GM18502 (cell line): ENCODE measurements at regions not wholly inside any gene's neighbourhood (a gene's known extent, or its start where the extent isn't known, plus 50 kb on each side); places are given as distances from the start of the nearest gene placed in this dataset.
"Not testable (repeated sequence)": the region's sequence is repeated elsewhere in the genome, so short reads cannot be mapped to it uniquely, and the experiment has no call there.

ENCODE experiments used
- ATAC-seq: cut with Tn5 transposase; IDR thresholded peaks from one replicate; pipeline ENCODE4 v1.9.1; 2021; ENCODE audit warnings: mild to moderate bottlenecking; ENCODE audit not compliant: unreplicated experiment, poor library complexity

DNA sequence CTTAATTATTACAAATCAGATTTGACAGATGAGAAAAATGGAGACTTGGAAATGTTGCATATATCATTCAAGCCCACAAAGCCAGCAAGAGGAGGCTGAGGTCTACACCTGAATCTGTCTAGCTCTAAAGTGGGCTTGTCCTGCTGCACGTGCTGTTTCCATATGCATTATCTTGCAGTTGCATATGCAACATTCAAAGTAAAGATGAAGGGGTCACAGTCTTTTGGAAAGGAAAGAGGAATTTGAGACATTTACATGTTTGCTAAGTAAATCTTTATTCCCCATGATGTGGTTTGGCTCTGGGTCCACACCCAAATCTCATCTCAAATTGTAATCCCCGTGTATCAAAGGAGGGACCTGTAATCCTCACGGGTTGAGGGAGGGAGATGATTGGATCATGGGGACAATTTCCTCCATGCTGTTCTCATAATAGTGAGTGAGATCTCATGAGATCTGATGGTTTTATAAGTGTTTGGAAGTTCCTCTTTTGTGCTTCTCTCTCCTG, 98.3 kb downstream of the BACH1 start:
- ATAC-seq, result no peak

DNA sequence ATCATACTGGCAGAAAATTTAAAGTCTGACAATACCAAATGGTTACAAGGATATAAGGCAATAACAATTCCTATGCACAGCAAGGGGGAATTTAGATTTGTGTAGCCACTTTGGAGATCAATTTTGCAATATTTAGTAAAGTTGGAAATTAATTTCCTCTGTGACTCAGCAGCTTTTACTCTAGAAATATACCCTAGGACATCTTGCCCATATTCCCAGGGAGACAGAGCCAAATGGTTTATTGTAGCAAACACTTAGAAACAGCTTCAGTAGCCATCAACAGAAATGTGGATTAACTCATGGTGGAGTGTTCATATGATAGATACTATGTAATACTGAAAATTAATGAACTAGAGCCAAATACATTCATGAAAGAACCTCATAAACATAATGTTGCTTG, 104.6 kb downstream of the BACH1 start:
- no peak for ATAC-seq

- ATAC-seq, result no peak
Observed at GRCh38 chr21:29403922-29404538, 105.3 kb downstream of the BACH1 start.

DNA sequence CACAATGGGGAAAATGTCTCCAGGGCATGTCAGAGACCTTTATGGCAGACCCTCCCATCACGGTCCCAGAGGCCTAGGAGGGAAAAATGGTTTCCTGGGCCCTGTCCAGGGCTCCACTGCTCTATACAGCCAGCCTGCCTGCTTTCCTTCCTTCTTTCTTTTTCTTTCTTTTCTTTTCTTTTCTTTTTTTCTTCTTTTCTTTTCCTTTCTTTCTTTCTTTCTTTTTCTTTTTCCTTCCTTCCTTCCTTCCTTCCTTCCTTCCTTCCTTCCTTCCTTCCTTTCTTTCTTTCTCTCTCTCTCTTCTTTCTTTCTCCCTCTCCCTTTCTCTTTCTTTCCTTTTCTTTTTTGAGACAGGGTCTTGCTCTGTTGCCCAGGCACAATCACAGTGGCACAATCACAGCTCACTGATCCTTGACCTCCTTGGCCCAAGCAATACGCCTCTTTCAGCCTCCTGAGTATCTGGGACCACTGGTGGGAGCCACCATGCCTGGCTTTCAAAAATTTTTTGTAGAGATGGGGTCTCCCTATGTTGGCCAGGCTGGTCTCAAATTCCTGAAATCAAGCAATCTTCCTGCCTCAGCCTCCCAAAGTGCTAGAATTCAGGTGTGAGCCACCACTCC, 106.9 kb downstream of the BACH1 start:
- no peak for ATAC-seq

GRCh38 chr21:29406385-29406784, 107.7 kb downstream of the BACH1 start:
- ATAC-seq, result no peak

DNA sequence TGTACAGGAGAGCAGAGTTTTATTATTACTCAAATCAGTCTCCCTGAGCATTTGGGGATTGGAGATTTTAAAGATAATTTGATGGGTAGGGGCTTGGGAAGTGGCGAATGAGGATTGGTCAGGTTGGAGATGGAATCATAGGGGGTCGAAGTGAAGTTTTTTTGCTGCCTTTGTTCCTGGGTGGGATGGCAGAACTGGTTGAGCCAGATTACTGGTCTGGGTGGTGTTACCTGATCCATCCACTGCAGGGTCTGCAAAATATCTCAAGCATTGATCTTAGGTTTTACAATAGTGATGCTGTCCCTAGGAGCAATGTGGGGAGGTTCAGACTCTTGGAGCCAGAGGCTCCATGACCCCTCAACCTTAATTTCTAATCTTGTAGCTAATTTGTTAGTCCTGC, 108.8 kb downstream of the BACH1 start:
- no peak for ATAC-seq

DNA sequence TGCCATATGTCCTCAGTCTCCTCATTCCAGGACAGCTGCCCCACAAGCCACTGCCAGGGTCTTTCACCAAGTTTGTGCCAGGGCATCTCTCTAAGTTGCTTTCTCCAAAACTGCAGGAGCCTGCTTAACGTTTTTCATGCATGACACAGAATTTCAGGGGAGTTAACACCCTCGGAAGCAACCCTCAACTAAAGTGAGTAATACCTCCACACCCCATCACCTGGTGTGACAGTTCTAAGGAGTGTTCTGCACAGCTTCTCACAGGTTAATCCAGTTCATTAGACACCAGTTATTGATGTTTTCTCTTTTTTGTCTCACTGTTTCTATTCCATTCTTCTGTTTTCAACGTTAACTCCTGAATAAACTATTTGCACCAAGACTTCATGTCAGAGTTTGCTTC, 115.0 kb downstream of the BACH1 start:
- no peak for ATAC-seq

GRCh38 chr21:29416268-29416667, 117.5 kb downstream of the BACH1 start:
- no peak for ATAC-seq

DNA sequence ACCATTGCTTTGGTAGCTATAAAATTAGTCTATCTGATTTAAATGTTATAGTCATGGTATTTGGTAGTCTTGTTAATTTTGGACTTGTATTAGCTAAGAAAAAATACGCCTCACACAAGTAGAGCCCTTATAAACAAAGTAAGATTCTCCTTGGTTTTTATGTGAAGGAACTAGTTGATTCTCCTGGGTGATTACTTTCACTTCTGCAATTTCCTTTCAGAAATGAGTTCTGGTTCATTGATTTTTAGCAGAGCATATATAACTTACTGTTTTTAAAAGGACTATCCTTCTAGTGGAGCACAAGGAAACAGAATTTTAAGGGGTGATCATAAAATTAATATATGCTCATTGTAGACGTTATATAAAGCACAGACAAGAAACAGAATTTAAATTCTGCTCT, 120.1 kb downstream of the BACH1 start:
- ATAC-seq, result peak; percentile 79

GRCh38 chr21:29419422-29419821, 120.7 kb downstream of the BACH1 start:
- ATAC-seq, result no peak

- no peak for ATAC-seq
Observed at GRCh38 chr21:29423099-29423870, 124.6 kb downstream of the BACH1 start.

DNA sequence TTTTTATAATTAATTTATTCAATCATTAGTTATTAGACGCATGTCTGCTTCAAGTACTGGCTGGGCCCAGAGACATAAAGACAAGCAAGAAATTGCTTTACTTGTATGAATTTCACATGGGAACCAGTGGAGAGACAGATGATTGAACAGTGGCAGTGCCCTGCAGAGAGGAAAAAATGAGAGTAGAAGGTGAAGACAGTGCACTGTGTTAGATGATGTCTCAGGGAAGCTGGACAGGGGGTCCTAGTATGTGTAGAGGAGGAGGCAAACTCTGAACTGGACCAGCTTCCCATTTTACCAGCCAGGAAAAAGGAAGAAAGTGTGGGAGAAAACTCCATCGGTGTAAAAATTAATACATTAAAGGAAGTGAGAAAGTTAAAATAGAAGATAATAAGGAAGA, 126.0 kb downstream of the BACH1 start:
- ATAC-seq, result no peak

GRCh38 chr21:29429218-29429617, 130.5 kb downstream of the BACH1 start:
- no peak for ATAC-seq

- no peak for ATAC-seq
Observed at GRCh38 chr21:29430030-29430429, 131.3 kb downstream of the BACH1 start.

- ATAC-seq, result no peak
Observed at GRCh38 chr21:29430576-29430975, 131.9 kb downstream of the BACH1 start.

DNA sequence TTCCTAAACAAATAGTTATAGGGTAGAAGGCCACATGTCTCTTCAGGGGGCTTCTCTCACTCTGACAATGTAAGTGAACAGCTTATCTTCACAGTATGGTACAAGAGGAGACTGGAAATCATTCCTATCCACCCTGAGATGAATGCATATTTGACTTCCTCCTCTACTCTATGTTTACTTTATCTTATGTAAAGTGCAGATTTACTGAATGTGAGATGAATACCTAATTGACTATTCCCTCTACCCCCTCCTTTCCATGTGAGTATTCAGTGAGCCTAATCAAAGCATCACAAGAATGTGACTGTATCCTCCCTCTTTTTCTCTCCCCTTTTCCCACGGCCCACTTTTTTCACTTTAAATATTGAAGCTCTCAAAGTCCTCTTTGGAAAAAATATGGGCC, 132.5 kb downstream of the BACH1 start:
- no peak for ATAC-seq

GRCh38 chr21:29431680-29432079, 133.0 kb downstream of the BACH1 start:
- ATAC-seq, result no peak

DNA sequence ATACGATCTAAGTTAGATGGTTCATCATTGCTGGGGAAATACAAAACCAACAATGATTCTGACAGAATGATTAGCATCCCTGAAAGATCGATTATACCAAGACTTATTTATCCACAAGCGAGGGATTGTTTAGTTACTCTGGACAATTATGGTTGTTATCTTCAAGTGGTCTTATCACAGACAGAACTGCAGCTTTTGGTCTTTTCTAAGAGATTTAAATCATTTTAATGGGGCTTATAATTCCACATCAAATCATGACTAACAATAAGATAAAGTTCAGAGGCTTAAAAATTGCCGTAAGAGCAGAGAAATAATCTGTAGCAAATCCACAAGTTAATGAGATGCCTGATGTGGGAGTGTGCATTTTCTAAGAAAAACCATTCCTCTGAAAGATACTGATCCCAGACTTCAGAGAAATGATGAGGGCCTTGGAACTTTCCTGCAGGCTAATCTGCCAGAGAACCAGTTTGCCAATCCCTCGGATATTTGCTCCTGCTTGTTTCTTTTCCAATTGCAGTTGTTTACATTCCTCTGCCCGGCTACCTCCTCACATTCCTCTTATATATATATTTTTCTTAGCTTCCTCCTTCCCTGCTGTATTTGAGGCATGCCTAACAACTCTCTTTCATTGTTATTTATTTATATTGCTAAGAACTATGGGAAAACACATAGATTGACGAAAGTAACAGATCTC, 134.8 kb downstream of the BACH1 start:
- no peak for ATAC-seq

- no peak for ATAC-seq
Observed at GRCh38 chr21:29434081-29434480, 135.4 kb downstream of the BACH1 start.

DNA sequence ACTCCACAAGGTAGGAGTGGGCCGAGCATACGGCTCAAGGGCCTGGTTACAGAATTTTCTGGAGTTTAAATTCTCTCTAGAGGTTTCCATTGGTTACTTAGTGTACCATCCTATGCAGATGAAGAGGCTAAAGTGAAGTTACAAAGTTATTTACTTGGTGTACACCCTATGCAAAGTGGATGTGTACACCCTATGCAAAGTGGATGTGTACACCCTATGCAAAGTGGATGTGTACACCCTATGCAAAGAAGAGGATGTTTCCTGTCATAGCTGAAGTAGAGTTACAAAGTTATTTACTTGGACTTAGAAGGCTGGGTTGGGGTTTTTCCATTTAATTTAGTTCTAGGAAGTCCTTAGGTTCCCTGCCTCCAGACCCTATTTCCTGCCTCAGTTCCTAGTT, 136.3 kb downstream of the BACH1 start:
- not testable (repeated sequence) for ATAC-seq

- no peak for ATAC-seq
Observed at GRCh38 chr21:29436143-29436542, 137.4 kb downstream of the BACH1 start.
